Endothelial cell of umbilical vein (primary cell): ENCODE measurements at regions not wholly inside any gene's neighbourhood (a gene's known extent, or its start where the extent isn't known, plus 50 kb on each side); places are given as distances from the start of the nearest gene placed in this dataset.
"Not testable (repeated sequence)": the region's sequence is repeated elsewhere in the genome, so short reads cannot be mapped to it uniquely, and the experiment has no call there.

Experiments used
- BruUV-seq: library from RNA; stranded (reverse); fragments of 400-500 nt; replicated peaks from 2 replicates; lab custom pipeline; 2021; lab: Mats Ljungman, UMichigan
- CTCF ChIA-PET: fragments of 300-600, 350-600 bp; sonication (Branson Sonifier 250); formaldehyde crosslinking; loops from one replicate; lab custom pipeline; 2021; ENCODE audit warnings: antibody characterized with exemption, inconsistent platforms; lab: Charles Lee
- POLR2A ChIA-PET: fragments of 300-600, 350-600 bp; sonication (Branson Sonifier 250); formaldehyde crosslinking; loops from one replicate; lab custom pipeline; 2021; ENCODE audit warnings: antibody characterized with exemption, inconsistent platforms; lab: Charles Lee
- DNase-seq: peaks from one replicate; pipeline ENCODE4 v3.0.0-alpha.2; 2011; ENCODE audit warnings: low read depth, low spot score
- FAIRE-seq: peaks from 2 replicates; lab custom pipeline; 2011; peaks lifted over from hg19 to GRCh38; lab: Jason Lieb, UNC
- H2AFZ ChIP-seq: 2 replicates; pipeline ENCODE4 v1.6.0; 2012; ENCODE audit warnings: low read depth, low read length, control low read depth, inconsistent platforms
- H3K27ac ChIP-seq: 2 replicates; pipeline ENCODE4 v1.5.1; 2011; ENCODE audit warnings: low read depth, mild to moderate bottlenecking, control low read depth, low read length, moderate library complexity; ENCODE audit not compliant: insufficient read depth
- H3K27me3 ChIP-seq, 2 experiments: 2 replicates each; pipeline versions ENCODE4 v1.6.0 to v1.6.1; 2011; ENCODE audit warnings: low read length in 2 of 2, mixed read lengths in 1 of 2; ENCODE audit not compliant: control insufficient read depth in 2 of 2, insufficient read depth in 2 of 2
- H3K36me3 ChIP-seq, 2 experiments: 2 replicates in 1 of 2; 3 replicates in 1 of 2; pipeline ENCODE4 v1.5.1; 2011; ENCODE audit warnings: low read length in 2 of 2, mild to moderate bottlenecking in 1 of 2, moderate library complexity in 1 of 2; ENCODE audit not compliant: control insufficient read depth in 2 of 2, insufficient read depth in 2 of 2; ENCODE audit errors: extremely low read depth in 1 of 2
- H3K4me1 ChIP-seq: 3 replicates; pipeline ENCODE4 v1.5.1; 2011; ENCODE audit warnings: mild to moderate bottlenecking, low read length; ENCODE audit not compliant: control insufficient read depth, insufficient read depth; ENCODE audit errors: extremely low read depth
- H3K4me2 ChIP-seq: 2 replicates; pipeline ENCODE4 v1.6.1; 2011; ENCODE audit warnings: low read length, control low read depth, mixed read lengths; ENCODE audit not compliant: insufficient read depth
- H3K4me3 ChIP-seq, 3 experiments: fragments of 200-600 bp in 1 of 3; sonication (generic), shearing (Covaris generic) in 1 of 3; replicated peaks in 1 of 3; 2 replicates each; pipeline ENCODE4 v1.5.1; 2011 to 2016; ENCODE audit warnings: control low read depth in 3 of 3, low read length in 3 of 3, mild to moderate bottlenecking in 2 of 3, inconsistent platforms in 1 of 3, low read depth in 1 of 3, moderate library complexity in 1 of 3; ENCODE audit not compliant: insufficient read depth in 1 of 3
- H3K79me2 ChIP-seq: 2 replicates; pipeline ENCODE4 v1.6.0; 2012; ENCODE audit warnings: low read length, inconsistent platforms; ENCODE audit not compliant: control insufficient read depth, insufficient read depth
- H3K9ac ChIP-seq: replicated peaks from 2 replicates; pipeline ENCODE3; 2011; ENCODE audit warnings: low read length, control low read depth; ENCODE audit not compliant: insufficient read depth; ENCODE audit errors: extremely low read depth
- H3K9me1 ChIP-seq: replicated peaks from 3 replicates; pipeline ENCODE4 v1.6.0; 2011; ENCODE audit warnings: mild to moderate bottlenecking, low read length; ENCODE audit not compliant: control insufficient read depth, insufficient read depth; ENCODE audit errors: extremely low read depth
- H3K9me3 ChIP-seq: replicated peaks from 2 replicates; pipeline ENCODE4 v1.5.1; 2012; ENCODE audit warnings: low read length, inconsistent platforms; ENCODE audit not compliant: control insufficient read depth, insufficient read depth
- H4K20me1 ChIP-seq: replicated peaks from 2 replicates; pipeline ENCODE3; 2011; ENCODE audit warnings: mild to moderate bottlenecking, low read length; ENCODE audit not compliant: control insufficient read depth, insufficient read depth; ENCODE audit errors: extremely low read depth
- EZH2 ChIP-seq: IDR thresholded peaks from 2 replicates; pipeline ENCODE4 v1.6.1; 2012; ENCODE audit warnings: borderline replicate concordance, low read depth, mild to moderate bottlenecking, moderate library complexity, low read length, inconsistent platforms; ENCODE audit not compliant: severe bottlenecking
- FOS ChIP-seq: IDR thresholded peaks from 2 replicates; pipeline ENCODE4 v1.6.1; 2011; ENCODE audit warnings: mild to moderate bottlenecking, low read length, moderate library complexity, borderline replicate concordance; ENCODE audit not compliant: insufficient read depth
- POLR2A ChIP-seq: IDR thresholded peaks from 2 replicates; pipeline ENCODE4 v1.6.1; 2012; ENCODE audit warnings: low read depth, mild to moderate bottlenecking, control low read depth, low read length
- POLR2AphosphoS5 ChIP-seq: IDR thresholded peaks from 2 replicates; pipeline ENCODE4 v1.6.1; 2012; ENCODE audit warnings: low read depth, mild to moderate bottlenecking, control low read depth, low read length, moderate library complexity; ENCODE audit not compliant: insufficient read depth
- dilution Hi-C: fragments of 300-500 bp; cut with MboI; formaldehyde crosslinking; loops from one replicate; pipeline ENCODE4 v1.15.0; 2019; ENCODE audit warnings: low sequenced_read_pairs; ENCODE audit not compliant: extremely low pct_ligation_motif_present
- intact Hi-C: fragments of 100-400 bp; cut with micrococcal nuclease; formaldehyde crosslinking; loops from one replicate; pipeline ENCODE4 v1.10.0; 2022

GRCh38 chr1:47664356-47664755 lies 226.5 kb downstream of the FOXD2 start:
- Histone ChIP-seq H3K9me3 (no peaks in the 10 kb centered on the region), H3K27ac (no peak overlapping the region), H4K20me1 (no peaks in the 10 kb centered on the region), H3K9me1 (no peaks in the 10 kb centered on the region), H3K79me2 (no peaks in the 10 kb centered on the region), H3K4me2 (no peak overlapping the region), H2AFZ (no peak overlapping the region), H3K4me3 (no peak overlapping the region), H3K4me1 (no peaks in the 10 kb centered on the region), H3K9ac (no peak overlapping the region), H3K36me3 (no peaks in the 10 kb centered on the region), H3K27me3 (peaks cover 0 to 3% of the 10 kb centered on the region in 2 experiments)
- ChIA-PET POLR2A (no interaction called here), CTCF (no interaction called here)
- FAIRE-seq (no peak), DNase-seq (no peak)
- intact Hi-C loops (no loop called here), dilution Hi-C loops (no loop called here)
- TF ChIP-seq FOS (no peak), POLR2A (no peak), POLR2AphosphoS5 (no peak), EZH2 (no peak)
- no TSS peak for BruUV-seq

- H2AFZ ChIP-seq, H3K36me3 ChIP-seq, FAIRE-seq, H3K9me1 ChIP-seq, H3K9me3 ChIP-seq, BruUV-seq, H4K20me1 ChIP-seq, H3K4me1 ChIP-seq, H3K9ac ChIP-seq, DNase-seq, H3K27ac ChIP-seq, intact Hi-C loops, POLR2A ChIA-PET, H3K4me3 ChIP-seq, CTCF ChIA-PET, H3K79me2 ChIP-seq, H3K4me2 ChIP-seq, H3K27me3 ChIP-seq, dilution Hi-C loops: not testable (repeated sequence)
Measured at GRCh38 chr1:47664896-47665295, 227.1 kb downstream of the FOXD2 start.
